ENCODE measurements at regions not wholly inside any gene's neighbourhood (a gene's known extent, or its start where the extent isn't known, plus 50 kb on each side); places are given as distances from the start of the nearest gene placed in this dataset.

DNA sequence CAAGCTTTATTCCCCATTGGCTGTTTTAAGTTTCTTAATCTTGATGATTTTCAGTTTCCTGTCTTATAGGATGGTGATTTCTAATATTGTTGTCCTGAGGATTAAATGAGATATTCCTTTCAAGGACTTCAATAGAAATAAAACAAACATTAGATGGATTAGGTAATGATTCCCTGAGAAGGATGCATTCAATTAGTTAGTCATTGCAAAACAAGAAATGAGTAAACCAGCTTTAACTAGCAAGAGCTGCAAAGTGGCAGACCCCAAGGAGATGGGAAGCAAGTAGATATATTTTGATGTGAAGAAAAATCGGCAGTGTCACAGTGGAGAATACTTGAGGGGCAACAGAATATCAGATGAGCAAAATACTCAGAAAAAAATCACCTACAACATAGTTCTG, 849.1 kb downstream of the TUSC7 start:
- H3K27ac ChIP-seq (ENCODE audit: low read length) = no peak overlapping the region
- no peak overlapping the region for H2AFZ ChIP-seq (ENCODE audit: low read length)
- H3K4me2 ChIP-seq (ENCODE audit: low read depth, low read length) = no peak overlapping the region
- H3K9me2 ChIP-seq (replicated peaks; ENCODE audit: insufficient read depth, low read length) = no peaks in the 10 kb centered on the region
- no peaks in the 10 kb centered on the region for H3K79me2 ChIP-seq (ENCODE audit: low read length)
- H3K27me3 ChIP-seq (replicated peaks; ENCODE audit: insufficient read depth, low read length) = no peaks in the 10 kb centered on the region
- H3K4me1 ChIP-seq (ENCODE audit: low read length) = peaks cover 11% of the 10 kb centered on the region
- H4K20me1 ChIP-seq (ENCODE audit: insufficient read depth, low read length) = no peaks in the 10 kb centered on the region
- no peak overlapping the region for H3K9ac ChIP-seq (ENCODE audit: low read length)
- no peaks in the 10 kb centered on the region for H3K9me3 ChIP-seq (replicated peaks; ENCODE audit: insufficient read depth, low read length)
- H3F3A ChIP-seq (ENCODE audit: insufficient read depth, low read length) = no peaks in the 10 kb centered on the region
- no peak for TF ChIP-seq EZH2 (optimal IDR thresholded peaks at IDR 0.05; ENCODE audit: low read depth, low read length)
- TF ChIP-seq, protein P1, sequence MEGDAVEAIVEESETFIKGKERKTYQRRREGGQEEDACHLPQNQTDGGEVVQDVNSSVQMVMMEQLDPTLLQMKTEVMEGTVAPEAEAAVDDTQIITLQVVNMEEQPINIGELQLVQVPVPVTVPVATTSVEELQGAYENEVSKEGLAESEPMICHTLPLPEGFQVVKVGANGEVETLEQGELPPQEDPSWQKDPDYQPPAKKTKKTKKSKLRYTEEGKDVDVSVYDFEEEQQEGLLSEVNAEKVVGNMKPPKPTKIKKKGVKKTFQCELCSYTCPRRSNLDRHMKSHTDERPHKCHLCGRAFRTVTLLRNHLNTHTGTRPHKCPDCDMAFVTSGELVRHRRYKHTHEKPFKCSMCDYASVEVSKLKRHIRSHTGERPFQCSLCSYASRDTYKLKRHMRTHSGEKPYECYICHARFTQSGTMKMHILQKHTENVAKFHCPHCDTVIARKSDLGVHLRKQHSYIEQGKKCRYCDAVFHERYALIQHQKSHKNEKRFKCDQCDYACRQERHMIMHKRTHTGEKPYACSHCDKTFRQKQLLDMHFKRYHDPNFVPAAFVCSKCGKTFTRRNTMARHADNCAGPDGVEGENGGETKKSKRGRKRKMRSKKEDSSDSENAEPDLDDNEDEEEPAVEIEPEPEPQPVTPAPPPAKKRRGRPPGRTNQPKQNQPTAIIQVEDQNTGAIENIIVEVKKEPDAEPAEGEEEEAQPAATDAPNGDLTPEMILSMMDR (IDR thresholded peaks at IDR 0.05; ENCODE audit: low read length) = no peak
- TF ChIP-seq EZH2phosphoT487 (IDR thresholded peaks at IDR 0.05; ENCODE audit: low read length) = no peak
- no peak for DNase-seq
- H3K36me3 ChIP-seq (replicated peaks; ENCODE audit: insufficient read depth, low read length) = no peaks in the 10 kb centered on the region
- H3K4me3 ChIP-seq (ENCODE audit: low read length) = no peak overlapping the region

DNA sequence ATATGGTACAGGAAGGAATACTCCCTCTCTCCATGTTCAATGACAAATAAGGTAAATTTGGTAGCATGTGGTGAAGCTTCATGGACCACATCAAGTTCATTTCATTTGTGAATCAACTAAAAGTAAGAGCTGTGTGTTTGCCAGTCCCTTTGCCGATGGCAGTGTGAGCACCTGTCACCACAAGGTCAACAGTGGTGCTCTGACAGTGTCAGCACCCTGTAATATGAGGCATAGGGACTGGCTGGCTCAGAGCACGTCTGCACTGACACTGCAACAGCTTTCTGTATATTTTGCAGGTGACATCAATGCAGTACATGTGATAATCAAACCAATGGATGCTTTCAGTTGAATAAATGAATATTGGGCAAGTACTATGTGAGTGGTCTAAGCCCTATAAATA, 852.4 kb downstream of the TUSC7 start:
- TF ChIP-seq EZH2 (optimal IDR thresholded peaks at IDR 0.05; ENCODE audit: low read depth, low read length) (no peak), EZH2phosphoT487 (IDR thresholded peaks at IDR 0.05; ENCODE audit: low read length) (no peak)
- TF ChIP-seq, protein P1 (IDR thresholded peaks at IDR 0.05; ENCODE audit: low read length) = no peak
- H3K4me3 ChIP-seq (ENCODE audit: low read length) = no peak overlapping the region
- no peak overlapping the region for H3K4me2 ChIP-seq (ENCODE audit: low read depth, low read length)
- no peak overlapping the region for H3K27ac ChIP-seq (ENCODE audit: low read length)
- DNase-seq = no peak
- H2AFZ ChIP-seq (ENCODE audit: low read length) = no peak overlapping the region
- H3K9me3 ChIP-seq (replicated peaks; ENCODE audit: insufficient read depth, low read length) = no peaks in the 10 kb centered on the region
- H3K36me3 ChIP-seq (replicated peaks; ENCODE audit: insufficient read depth, low read length) = no peaks in the 10 kb centered on the region
- H3K9me2 ChIP-seq (replicated peaks; ENCODE audit: insufficient read depth, low read length) = no peaks in the 10 kb centered on the region
- H3F3A ChIP-seq (ENCODE audit: insufficient read depth, low read length) = no peaks in the 10 kb centered on the region
- H3K79me2 ChIP-seq (ENCODE audit: low read length) = no peaks in the 10 kb centered on the region
- H4K20me1 ChIP-seq (ENCODE audit: insufficient read depth, low read length) = no peaks in the 10 kb centered on the region
- peaks cover 10% of the 10 kb centered on the region for H3K4me1 ChIP-seq (ENCODE audit: low read length)
- no peak overlapping the region for H3K9ac ChIP-seq (ENCODE audit: low read length)
- H3K27me3 ChIP-seq (replicated peaks; ENCODE audit: insufficient read depth, low read length) = no peaks in the 10 kb centered on the region

DNA sequence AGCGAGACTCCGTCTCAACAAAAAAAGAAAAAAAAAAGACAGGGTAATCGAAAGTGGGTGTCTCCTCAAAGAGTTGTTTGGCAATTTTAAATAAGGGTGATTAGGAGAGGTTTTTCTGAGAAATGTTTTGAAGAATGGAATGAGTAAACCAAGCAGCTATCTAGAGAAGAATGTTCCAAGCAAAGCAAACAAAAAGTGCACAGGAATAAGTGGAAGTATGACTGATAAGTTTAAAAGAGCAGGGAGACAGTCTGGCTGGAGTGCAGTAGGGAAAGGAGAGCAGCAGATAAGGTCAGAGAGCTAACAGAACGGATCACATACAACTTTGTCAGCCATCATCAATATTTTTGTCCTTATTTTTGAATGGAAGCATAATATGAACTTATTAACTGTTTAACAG, 853.5 kb downstream of the TUSC7 start:
- Histone ChIP-seq H3K4me1 (ENCODE audit: low read length) (no peaks in the 10 kb centered on the region), H4K20me1 (ENCODE audit: insufficient read depth, low read length) (no peaks in the 10 kb centered on the region), H3K79me2 (ENCODE audit: low read length) (no peaks in the 10 kb centered on the region), H3F3A (ENCODE audit: insufficient read depth, low read length) (no peaks in the 10 kb centered on the region), H2AFZ (ENCODE audit: low read length) (no peak overlapping the region), H3K4me2 (ENCODE audit: low read depth, low read length) (no peak overlapping the region), H3K4me3 (ENCODE audit: low read length) (no peak overlapping the region), H3K9me3 (replicated peaks; ENCODE audit: insufficient read depth, low read length) (no peaks in the 10 kb centered on the region), H3K27ac (ENCODE audit: low read length) (no peak overlapping the region), H3K27me3 (replicated peaks; ENCODE audit: insufficient read depth, low read length) (no peaks in the 10 kb centered on the region), H3K9ac (ENCODE audit: low read length) (no peak overlapping the region), H3K9me2 (replicated peaks; ENCODE audit: insufficient read depth, low read length) (no peaks in the 10 kb centered on the region), H3K36me3 (replicated peaks; ENCODE audit: insufficient read depth, low read length) (no peaks in the 10 kb centered on the region)
- no peak for DNase-seq
- TF ChIP-seq EZH2phosphoT487 (IDR thresholded peaks at IDR 0.05; ENCODE audit: low read length) (no peak), EZH2 (optimal IDR thresholded peaks at IDR 0.05; ENCODE audit: low read depth, low read length) (no peak)
- TF ChIP-seq, protein P1 (IDR thresholded peaks at IDR 0.05; ENCODE audit: low read length) = no peak

Data from MM.1S (cell line).